ENCODE measurements at regions not wholly inside any gene's neighbourhood (a gene's known extent, or its start where the extent isn't known, plus 50 kb on each side); places are given as distances from the start of the nearest gene placed in this dataset.

DNA sequence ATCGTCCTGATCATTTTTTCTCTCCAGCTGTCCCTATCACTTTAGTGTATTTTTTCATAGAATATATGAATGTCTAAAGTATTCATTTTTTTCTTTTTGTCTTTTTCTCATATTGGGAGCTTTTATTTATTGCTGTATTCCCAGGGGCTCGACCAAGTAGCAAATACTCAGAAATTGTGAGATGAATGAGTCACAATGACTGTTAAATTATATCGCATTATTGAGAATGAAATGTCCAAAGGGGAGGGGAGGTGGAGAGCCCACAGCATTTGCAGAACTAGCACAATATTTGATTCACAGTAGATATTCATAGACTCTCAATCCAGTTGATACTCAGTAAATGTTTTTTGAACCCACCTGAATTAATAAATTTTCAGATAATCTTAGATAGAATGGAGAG, 543.6 kb upstream of the FAM241A start:
- WGBS (ENCODE audit: insufficient coverage, insufficient replicate concordance, low lambda C conversion rate, missing lambda C conversion rate), result 21% methylated on average over 3 of the region's 3 CpGs
- no peak for ATAC-seq
- no peak for DNase-seq (ENCODE audit: low read depth, low spot score)
- in situ Hi-C loops (cut with MboI), result no loop called here
- no peaks in the 10 kb centered on the region for H3K4me1 ChIP-seq (ENCODE audit: control insufficient read depth, insufficient read depth, low read length)
- intact Hi-C loops (cut with micrococcal nuclease; ENCODE audit: unreplicated experiment), result no loop called here
- no peak overlapping the region for H3K4me3 ChIP-seq
- no peaks in the 10 kb centered on the region for H3K27me3 ChIP-seq (replicated peaks in 1 of 2; ENCODE audit: control insufficient read depth in 2 of 2, insufficient read depth in 2 of 2, low read length in 1 of 2)
- no peaks in the 10 kb centered on the region for H3K9me3 ChIP-seq (replicated peaks; ENCODE audit: control insufficient read depth, insufficient read depth, low read length)
- BruUV-seq (replicated peaks), result no TSS peak
- RAD21 ChIA-PET (ENCODE audit: unreplicated experiment), result no interaction called here
- H2AFZ ChIP-seq (ENCODE audit: control insufficient read depth, low read depth, low read length), result no peak overlapping the region
- CTCF ChIA-PET, result no interaction called here
- no peaks in the 10 kb centered on the region for H4K20me1 ChIP-seq (ENCODE audit: control insufficient read depth, insufficient read depth)
- SMC1A ChIA-PET (ENCODE audit: uncharacterized antibody, unreplicated experiment), result no interaction called here
- POLR2A ChIA-PET, result no interaction called here
- TF ChIP-seq MXI1 (IDR thresholded peaks at IDR 0.05; ENCODE audit: low read depth, low read length) (no peak), SREBF2 (IDR thresholded peaks at IDR 0.05; ENCODE audit: low read length) (no peak), WRNIP1 (IDR thresholded peaks at IDR 0.05; ENCODE audit: borderline replicate concordance, low read depth, low read length) (no peak), BMI1 (IDR thresholded peaks at IDR 0.05; ENCODE audit: borderline replicate concordance) (no peak), STAT3 (IDR thresholded peaks at IDR 0.05; ENCODE audit: low read depth, low read length) (no peak)
- TF ChIP-seq, protein P1, sequence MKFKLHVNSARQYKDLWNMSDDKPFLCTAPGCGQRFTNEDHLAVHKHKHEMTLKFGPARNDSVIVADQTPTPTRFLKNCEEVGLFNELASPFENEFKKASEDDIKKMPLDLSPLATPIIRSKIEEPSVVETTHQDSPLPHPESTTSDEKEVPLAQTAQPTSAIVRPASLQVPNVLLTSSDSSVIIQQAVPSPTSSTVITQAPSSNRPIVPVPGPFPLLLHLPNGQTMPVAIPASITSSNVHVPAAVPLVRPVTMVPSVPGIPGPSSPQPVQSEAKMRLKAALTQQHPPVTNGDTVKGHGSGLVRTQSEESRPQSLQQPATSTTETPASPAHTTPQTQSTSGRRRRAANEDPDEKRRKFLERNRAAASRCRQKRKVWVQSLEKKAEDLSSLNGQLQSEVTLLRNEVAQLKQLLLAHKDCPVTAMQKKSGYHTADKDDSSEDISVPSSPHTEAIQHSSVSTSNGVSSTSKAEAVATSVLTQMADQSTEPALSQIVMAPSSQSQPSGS (IDR thresholded peaks at IDR 0.05; ENCODE audit: low read length), result no peak
- TF ChIP-seq, protein P2, sequence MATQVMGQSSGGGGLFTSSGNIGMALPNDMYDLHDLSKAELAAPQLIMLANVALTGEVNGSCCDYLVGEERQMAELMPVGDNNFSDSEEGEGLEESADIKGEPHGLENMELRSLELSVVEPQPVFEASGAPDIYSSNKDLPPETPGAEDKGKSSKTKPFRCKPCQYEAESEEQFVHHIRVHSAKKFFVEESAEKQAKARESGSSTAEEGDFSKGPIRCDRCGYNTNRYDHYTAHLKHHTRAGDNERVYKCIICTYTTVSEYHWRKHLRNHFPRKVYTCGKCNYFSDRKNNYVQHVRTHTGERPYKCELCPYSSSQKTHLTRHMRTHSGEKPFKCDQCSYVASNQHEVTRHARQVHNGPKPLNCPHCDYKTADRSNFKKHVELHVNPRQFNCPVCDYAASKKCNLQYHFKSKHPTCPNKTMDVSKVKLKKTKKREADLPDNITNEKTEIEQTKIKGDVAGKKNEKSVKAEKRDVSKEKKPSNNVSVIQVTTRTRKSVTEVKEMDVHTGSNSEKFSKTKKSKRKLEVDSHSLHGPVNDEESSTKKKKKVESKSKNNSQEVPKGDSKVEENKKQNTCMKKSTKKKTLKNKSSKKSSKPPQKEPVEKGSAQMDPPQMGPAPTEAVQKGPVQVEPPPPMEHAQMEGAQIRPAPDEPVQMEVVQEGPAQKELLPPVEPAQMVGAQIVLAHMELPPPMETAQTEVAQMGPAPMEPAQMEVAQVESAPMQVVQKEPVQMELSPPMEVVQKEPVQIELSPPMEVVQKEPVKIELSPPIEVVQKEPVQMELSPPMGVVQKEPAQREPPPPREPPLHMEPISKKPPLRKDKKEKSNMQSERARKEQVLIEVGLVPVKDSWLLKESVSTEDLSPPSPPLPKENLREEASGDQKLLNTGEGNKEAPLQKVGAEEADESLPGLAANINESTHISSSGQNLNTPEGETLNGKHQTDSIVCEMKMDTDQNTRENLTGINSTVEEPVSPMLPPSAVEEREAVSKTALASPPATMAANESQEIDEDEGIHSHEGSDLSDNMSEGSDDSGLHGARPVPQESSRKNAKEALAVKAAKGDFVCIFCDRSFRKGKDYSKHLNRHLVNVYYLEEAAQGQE (IDR thresholded peaks at IDR 0.05; ENCODE audit: low read depth, low read length), result no peak
- H3K4me2 ChIP-seq (ENCODE audit: control insufficient read depth, insufficient read depth), result no peak overlapping the region
- H3K27ac ChIP-seq (ENCODE audit: control insufficient read depth, insufficient read depth), result no peak overlapping the region
- no peaks in the 10 kb centered on the region for H3K36me3 ChIP-seq (ENCODE audit: control insufficient read depth in 2 of 2, insufficient read depth in 2 of 2, low read length in 1 of 2)
- FAIRE-seq, result no peak
- H3K79me2 ChIP-seq (ENCODE audit: control insufficient read depth, insufficient read depth, low read length), result no peaks in the 10 kb centered on the region
- H3K9ac ChIP-seq (ENCODE audit: control insufficient read depth, insufficient read depth, low read length), result no peak overlapping the region
